ENCODE measurements at regions not wholly inside any gene's neighbourhood (a gene's known extent, or its start where the extent isn't known, plus 50 kb on each side); places are given as distances from the start of the nearest gene placed in this dataset.

- TF ChIP-seq POLR2A (IDR thresholded peaks at IDR 0.05) (no peak), CTCF (IDR thresholded peaks at IDR 0.05) (peak; percentile 70 to 85 (median 84))
Measured at GRCh38 chr11:8813658-8814057, 97.3 kb upstream of the AKIP1 start.

All from right lobe of liver (tissue), 4 donors.